Prostate gland (tissue), 2 donors: ENCODE measurements at regions not wholly inside any gene's neighbourhood (a gene's known extent, or its start where the extent isn't known, plus 50 kb on each side); places are given as distances from the start of the nearest gene placed in this dataset.

Source experiments
- DNase-seq: peaks from one replicate; pipeline ENCODE4 v3.0.0-alpha.2; 2019; ENCODE audit warnings: low spot score
- H3K27ac ChIP-seq, 2 donors: fragments of 200-600 bp; sonication (generic); 2 replicates each; pipeline ENCODE4 v1.5.1; 2017 to 2019
- H3K27me3 ChIP-seq: fragments of 200-600 bp; sonication (generic); replicated peaks from 2 replicates; pipeline ENCODE4 v1.5.1; 2019; ENCODE audit not compliant: insufficient read depth
- H3K36me3 ChIP-seq, 2 donors: fragments of 200-600 bp; sonication (generic); 1 replicate in 1 of 2; 2 replicates in 1 of 2; pipeline versions ENCODE4 v1.5.1 to v1.8.1; 2017 to 2019
- H3K4me1 ChIP-seq: fragments of 200-600 bp; sonication (generic); replicated peaks from 2 replicates; pipeline ENCODE4 v1.5.1; 2019
- H3K4me3 ChIP-seq, 2 donors: fragments of 200-600 bp; sonication (generic); 2 replicates each; pipeline ENCODE4 v1.5.1; 2017 to 2019
- H3K9me3 ChIP-seq: fragments of 200-600 bp; sonication (generic); 2 replicates; pipeline ENCODE4 v1.5.1; 2017
- POLR2A ChIP-seq: fragments of 450-650 bp; IDR thresholded peaks from one replicate; pipeline ENCODE4 v1.6.1; 2016; ENCODE audit warnings: antibody characterized with exemption, mild to moderate bottlenecking
- POLR2AphosphoS5 ChIP-seq: sonication (generic); formaldehyde crosslinking; IDR thresholded peaks from one replicate; pipeline ENCODE4 v1.6.1; 2017; ENCODE audit warnings: antibody characterized with exemption
- WGBS: methylation state at CpG from one replicate; pipeline ENCODE4 v1.1.5; 2018; 5-methylcytosine and 5-hydroxymethylcytosine counted together
- intact Hi-C: fragments of 100-400 bp; cut with DNase I; formaldehyde crosslinking; loops from one replicate; pipeline ENCODE4 v1.14.2; 2022
- TF ChIP-seq, protein P1 (sequence below), 4 experiments: fragments of 200-600 bp in 2 of 4; fragments of 450-650 bp in 2 of 4; sonication (generic) in 2 of 4; IDR thresholded peaks; 1 replicate in 3 of 4; 2 replicates in 1 of 4; pipeline ENCODE4 v1.5.1; 2016 to 2019; ENCODE audit warnings: antibody characterized with exemption in 4 of 4, mild to moderate bottlenecking in 2 of 4, moderate library complexity in 2 of 4

DNA sequence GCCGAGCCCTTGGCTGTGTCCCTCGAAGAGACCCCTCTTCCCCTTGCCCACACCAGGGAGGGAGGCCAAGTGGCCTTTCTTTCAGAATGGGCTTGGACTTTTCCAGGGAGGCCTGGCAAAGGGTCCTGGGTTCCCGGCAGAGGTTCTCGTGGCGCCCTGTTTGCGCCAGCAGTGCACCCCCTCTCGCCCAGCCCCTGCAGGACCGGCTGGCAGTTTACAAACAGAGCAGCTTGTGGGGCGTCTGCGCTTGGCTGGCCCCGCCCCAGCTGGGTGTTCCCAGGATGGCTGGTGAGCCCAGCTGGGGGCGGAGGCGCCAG lies 137.8 kb upstream of the CIBAR2 start:
- no peaks in the 10 kb centered on the region for H3K9me3 ChIP-seq
- no peak for DNase-seq
- no peaks in the 10 kb centered on the region for H3K27me3 ChIP-seq
- no peak for TF ChIP-seq POLR2A
- no peak for TF ChIP-seq POLR2AphosphoS5
- TF ChIP-seq, protein P1, sequence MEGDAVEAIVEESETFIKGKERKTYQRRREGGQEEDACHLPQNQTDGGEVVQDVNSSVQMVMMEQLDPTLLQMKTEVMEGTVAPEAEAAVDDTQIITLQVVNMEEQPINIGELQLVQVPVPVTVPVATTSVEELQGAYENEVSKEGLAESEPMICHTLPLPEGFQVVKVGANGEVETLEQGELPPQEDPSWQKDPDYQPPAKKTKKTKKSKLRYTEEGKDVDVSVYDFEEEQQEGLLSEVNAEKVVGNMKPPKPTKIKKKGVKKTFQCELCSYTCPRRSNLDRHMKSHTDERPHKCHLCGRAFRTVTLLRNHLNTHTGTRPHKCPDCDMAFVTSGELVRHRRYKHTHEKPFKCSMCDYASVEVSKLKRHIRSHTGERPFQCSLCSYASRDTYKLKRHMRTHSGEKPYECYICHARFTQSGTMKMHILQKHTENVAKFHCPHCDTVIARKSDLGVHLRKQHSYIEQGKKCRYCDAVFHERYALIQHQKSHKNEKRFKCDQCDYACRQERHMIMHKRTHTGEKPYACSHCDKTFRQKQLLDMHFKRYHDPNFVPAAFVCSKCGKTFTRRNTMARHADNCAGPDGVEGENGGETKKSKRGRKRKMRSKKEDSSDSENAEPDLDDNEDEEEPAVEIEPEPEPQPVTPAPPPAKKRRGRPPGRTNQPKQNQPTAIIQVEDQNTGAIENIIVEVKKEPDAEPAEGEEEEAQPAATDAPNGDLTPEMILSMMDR (IDR thresholded peaks at IDR 0.05), result no peak
- WGBS, result 83% methylated on average over 11 of the region's 13 CpGs
- H3K4me1 ChIP-seq, result no peaks in the 10 kb centered on the region
- H3K36me3 ChIP-seq, result no peaks in the 10 kb centered on the region
- no peak overlapping the region for H3K27ac ChIP-seq
- intact Hi-C loops, result no loop called here
- no peak overlapping the region for H3K4me3 ChIP-seq

DNA sequence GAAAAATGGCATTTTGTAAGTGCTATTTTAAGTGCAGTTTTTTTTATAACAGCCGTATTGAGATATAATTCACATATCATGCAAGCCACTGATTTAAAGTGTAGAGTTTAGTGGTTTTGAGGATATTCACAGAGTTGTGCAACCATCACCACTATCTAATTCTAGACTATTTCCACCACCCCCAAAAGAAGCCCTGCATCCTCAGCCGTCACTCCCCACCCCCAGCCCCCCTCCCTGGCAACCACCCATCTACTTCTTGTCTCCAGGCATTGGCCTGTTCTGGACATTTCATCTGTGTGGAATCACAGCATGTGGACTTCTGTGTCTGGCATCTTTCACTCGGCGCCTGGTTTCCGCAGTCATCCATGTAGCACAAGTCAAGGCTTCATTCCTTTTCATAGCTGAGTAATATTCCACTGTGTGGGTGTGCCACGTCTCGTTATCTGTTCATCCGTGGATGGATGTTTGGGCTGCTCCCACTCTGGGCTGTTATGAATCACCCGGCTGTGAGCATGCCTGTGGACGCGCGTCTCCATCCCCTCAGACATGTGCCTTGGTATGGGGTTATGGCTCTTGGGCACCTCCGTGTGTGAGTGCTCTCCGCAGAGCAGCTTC lies 138.4 kb upstream of the CIBAR2 start:
- DNase-seq, result no peak
- Histone ChIP-seq H3K36me3 (no peaks in the 10 kb centered on the region), H3K4me3 (no peak overlapping the region), H3K4me1 (no peaks in the 10 kb centered on the region), H3K27ac (no peak overlapping the region), H3K9me3 (no peaks in the 10 kb centered on the region), H3K27me3 (no peaks in the 10 kb centered on the region)
- no peak for TF ChIP-seq POLR2AphosphoS5
- TF ChIP-seq, protein P1 (IDR thresholded peaks at IDR 0.05), result no peak
- TF ChIP-seq POLR2A, result no peak
- intact Hi-C loops, result no loop called here
- 91% methylated on average over 14 of the region's 14 CpGs for WGBS

DNA sequence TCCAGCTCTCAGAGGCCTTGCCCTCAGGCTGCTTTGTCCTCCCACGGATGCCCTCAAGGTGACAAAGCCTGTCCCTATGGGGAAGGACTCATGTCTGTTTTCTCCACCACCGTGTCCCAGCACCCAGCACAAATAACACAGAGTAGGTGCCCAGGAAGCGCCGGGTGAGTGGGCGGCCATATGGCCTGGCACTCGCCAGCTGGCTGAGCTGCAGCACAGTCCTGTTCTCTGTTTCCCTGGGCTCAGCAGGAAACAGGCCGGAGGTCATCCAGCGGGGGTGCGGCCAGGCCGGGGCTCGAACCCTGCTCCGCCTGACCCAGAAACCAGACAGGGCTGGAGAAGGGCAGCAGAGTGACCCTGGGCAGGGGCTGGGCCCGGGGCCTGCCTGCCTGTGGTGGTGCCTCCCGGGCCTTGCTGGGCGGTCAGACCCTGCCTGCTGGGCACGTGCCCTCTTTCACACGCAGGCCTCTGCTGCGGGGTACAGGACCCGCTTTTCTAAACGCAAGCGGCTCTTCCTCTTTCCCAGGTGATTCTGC lies 139.0 kb upstream of the CIBAR2 start:
- Histone ChIP-seq H3K4me3 (no peak overlapping the region), H3K27ac (no peak overlapping the region), H3K27me3 (no peaks in the 10 kb centered on the region), H3K4me1 (no peaks in the 10 kb centered on the region), H3K9me3 (no peaks in the 10 kb centered on the region), H3K36me3 (no peaks in the 10 kb centered on the region)
- no peak for DNase-seq
- WGBS, result 92% methylated on average over 21 of the region's 21 CpGs
- intact Hi-C loops, result no loop called here
- TF ChIP-seq POLR2AphosphoS5 (no peak), POLR2A (no peak)
- TF ChIP-seq, protein P1 (IDR thresholded peaks at IDR 0.05), result no peak

DNA sequence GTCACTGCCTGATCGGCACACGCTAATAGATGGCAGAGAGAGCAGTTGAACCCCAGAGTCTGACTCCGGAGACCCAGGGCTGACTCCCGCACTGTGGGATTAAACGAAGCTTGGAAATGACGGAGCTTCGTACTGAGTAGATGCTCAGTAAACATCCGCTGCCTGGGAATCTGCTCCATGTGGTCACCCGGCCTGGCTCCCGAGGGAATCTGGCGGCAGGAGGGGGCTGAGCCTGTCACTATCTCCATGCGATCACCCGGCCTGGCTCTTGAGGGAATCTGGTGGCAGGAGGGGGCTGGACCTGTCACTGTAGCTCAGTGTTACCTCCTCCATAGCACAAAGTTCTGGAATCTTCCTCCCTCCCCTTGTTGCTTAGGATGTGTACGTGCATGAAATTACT lies 139.7 kb upstream of the CIBAR2 start:
- Histone ChIP-seq H3K36me3 (no peaks in the 10 kb centered on the region), H3K27me3 (no peaks in the 10 kb centered on the region), H3K4me3 (no peak overlapping the region), H3K9me3 (no peaks in the 10 kb centered on the region), H3K27ac (no peak overlapping the region), H3K4me1 (no peaks in the 10 kb centered on the region)
- intact Hi-C loops, result no loop called here
- TF ChIP-seq, protein P1 (IDR thresholded peaks at IDR 0.05), result no peak
- no peak for TF ChIP-seq POLR2AphosphoS5
- TF ChIP-seq POLR2A, result no peak
- WGBS, result 87% methylated on average over 14 of the region's 14 CpGs
- DNase-seq, result no peak

DNA sequence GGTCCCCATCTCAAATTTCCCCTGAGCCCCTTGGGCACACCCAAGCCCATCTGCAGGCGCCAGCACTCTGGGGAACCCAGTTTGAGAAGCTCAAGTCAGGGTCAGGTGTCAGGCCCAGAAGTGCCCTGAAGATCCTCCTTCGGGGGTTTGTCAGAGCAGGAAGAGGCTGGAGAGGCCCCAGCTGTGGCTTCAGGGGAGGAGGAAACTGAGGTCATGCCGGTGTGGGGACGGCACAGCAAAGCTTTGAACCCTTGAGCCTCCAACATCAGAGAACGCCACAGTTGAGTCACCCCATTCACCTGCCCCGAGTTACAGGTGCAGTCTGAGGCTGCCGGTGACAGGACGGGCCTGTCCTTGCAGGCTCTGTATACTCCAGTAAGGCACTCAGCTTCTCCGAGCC lies 140.2 kb upstream of the CIBAR2 start:
- intact Hi-C loops, result no loop called here
- H3K36me3 ChIP-seq, result no peaks in the 10 kb centered on the region
- TF ChIP-seq, protein P1 (IDR thresholded peaks at IDR 0.05), result no peak
- no peak for TF ChIP-seq POLR2AphosphoS5
- no peak for TF ChIP-seq POLR2A
- DNase-seq, result no peak
- WGBS, result 87% methylated on average over 9 of the region's 9 CpGs
- H3K4me3 ChIP-seq, result no peak overlapping the region
- no peaks in the 10 kb centered on the region for H3K9me3 ChIP-seq
- H3K27ac ChIP-seq, result no peak overlapping the region
- no peaks in the 10 kb centered on the region for H3K4me1 ChIP-seq
- H3K27me3 ChIP-seq, result no peaks in the 10 kb centered on the region
